AG04450 (cell line): ENCODE measurements at regions not wholly inside any gene's neighbourhood (a gene's known extent, or its start where the extent isn't known, plus 50 kb on each side); places are given as distances from the start of the nearest gene placed in this dataset.
"Not testable (repeated sequence)": the region's sequence is repeated elsewhere in the genome, so short reads cannot be mapped to it uniquely, and the experiment has no call there.

Source experiments
- CTCF ChIA-PET: fragments of 300-600, 350-600 bp; formaldehyde crosslinking; extraction: SDS; loops from one replicate; lab custom pipeline; 2022; ENCODE audit warnings: antibody characterized with exemption, inconsistent platforms; lab: Charles Lee
- POLR2A ChIA-PET: fragments of 350-600 bp; formaldehyde crosslinking; extraction: SDS; loops from one replicate; lab custom pipeline; 2021; ENCODE audit warnings: antibody characterized with exemption, inconsistent platforms; lab: Yijun Ruan, JAX
- DNase-seq: peaks from one replicate; pipeline ENCODE4 v3.0.0-alpha.2; 2011; ENCODE audit warnings: low read depth, low spot score
- H3K27ac ChIP-seq: one replicate; pipeline ENCODE4 v1.5.1; 2012; ENCODE audit warnings: low read depth, low read length, control low read depth
- H3K27me3 ChIP-seq: one replicate; pipeline ENCODE4 v1.6.0; 2012; ENCODE audit warnings: low read length; ENCODE audit not compliant: control insufficient read depth, insufficient read depth
- H3K4me3 ChIP-seq: 2 replicates; pipeline ENCODE4 v1.5.1; 2011; ENCODE audit warnings: mild to moderate bottlenecking, low read depth, low read length, control low read depth
- H3K9me3 ChIP-seq: 2 replicates; pipeline ENCODE4 v1.5.1; 2012; ENCODE audit warnings: low read length; ENCODE audit not compliant: control insufficient read depth, insufficient read depth
- TF ChIP-seq, protein P1 (sequence below): IDR thresholded peaks from 2 replicates; pipeline ENCODE4 v1.5.1; 2011; ENCODE audit warnings: low read depth, low read length, control low read depth, inconsistent platforms

- Histone ChIP-seq H3K9me3 (no peaks in the 10 kb centered on the region), H3K27me3 (no peaks in the 10 kb centered on the region), H3K27ac (no peak overlapping the region), H3K4me3 (no peak overlapping the region)
- no peak for DNase-seq
- TF ChIP-seq, protein P1, sequence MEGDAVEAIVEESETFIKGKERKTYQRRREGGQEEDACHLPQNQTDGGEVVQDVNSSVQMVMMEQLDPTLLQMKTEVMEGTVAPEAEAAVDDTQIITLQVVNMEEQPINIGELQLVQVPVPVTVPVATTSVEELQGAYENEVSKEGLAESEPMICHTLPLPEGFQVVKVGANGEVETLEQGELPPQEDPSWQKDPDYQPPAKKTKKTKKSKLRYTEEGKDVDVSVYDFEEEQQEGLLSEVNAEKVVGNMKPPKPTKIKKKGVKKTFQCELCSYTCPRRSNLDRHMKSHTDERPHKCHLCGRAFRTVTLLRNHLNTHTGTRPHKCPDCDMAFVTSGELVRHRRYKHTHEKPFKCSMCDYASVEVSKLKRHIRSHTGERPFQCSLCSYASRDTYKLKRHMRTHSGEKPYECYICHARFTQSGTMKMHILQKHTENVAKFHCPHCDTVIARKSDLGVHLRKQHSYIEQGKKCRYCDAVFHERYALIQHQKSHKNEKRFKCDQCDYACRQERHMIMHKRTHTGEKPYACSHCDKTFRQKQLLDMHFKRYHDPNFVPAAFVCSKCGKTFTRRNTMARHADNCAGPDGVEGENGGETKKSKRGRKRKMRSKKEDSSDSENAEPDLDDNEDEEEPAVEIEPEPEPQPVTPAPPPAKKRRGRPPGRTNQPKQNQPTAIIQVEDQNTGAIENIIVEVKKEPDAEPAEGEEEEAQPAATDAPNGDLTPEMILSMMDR = no peak
- POLR2A ChIA-PET = no interaction called here
- CTCF ChIA-PET = no interaction called here
Observed at GRCh38 chr10:22097696-22098095, 94.2 kb upstream of the DNAJC1 start.

DNA sequence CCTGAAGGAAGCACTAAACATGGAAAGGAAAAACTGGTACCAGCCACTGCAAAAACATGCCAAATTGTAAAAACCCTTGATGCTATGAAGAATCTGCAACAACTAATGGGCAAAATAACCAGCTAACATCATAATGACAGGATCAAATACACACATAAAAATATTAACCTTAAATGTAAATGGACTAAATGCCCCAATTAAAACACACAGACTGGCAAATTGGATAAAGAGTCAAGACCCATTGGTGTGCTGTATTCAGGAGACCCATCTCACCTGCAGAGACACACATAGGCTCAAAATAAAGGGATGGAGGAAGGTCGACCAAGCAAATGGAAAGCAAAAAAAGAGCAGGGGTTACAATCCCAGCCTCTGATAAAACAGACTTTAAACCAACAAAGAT, 87.7 kb upstream of the DNAJC1 start:
- H3K27ac ChIP-seq, H3K4me3 ChIP-seq, POLR2A ChIA-PET, CTCF ChIA-PET, H3K27me3 ChIP-seq, DNase-seq, H3K9me3 ChIP-seq: not testable (repeated sequence)

DNA sequence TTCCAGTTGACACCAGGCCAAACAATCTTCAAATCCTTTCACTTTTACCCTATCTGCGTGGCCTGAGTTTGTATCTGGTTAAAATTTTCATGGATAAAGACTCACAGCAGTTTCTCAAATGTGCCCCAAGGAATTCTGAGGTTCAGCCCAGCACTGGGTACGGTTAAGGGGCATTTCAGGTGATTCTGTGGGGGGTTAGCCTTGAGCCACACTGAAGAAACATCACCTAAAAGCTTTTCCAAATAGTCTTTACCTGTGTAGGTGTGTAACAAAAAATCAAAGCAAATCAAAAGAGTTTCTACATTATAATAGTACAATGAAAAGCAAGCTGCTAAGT, 83.8 kb upstream of the DNAJC1 start:
- no peak overlapping the region for H3K27ac ChIP-seq
- POLR2A ChIA-PET = no interaction called here
- H3K27me3 ChIP-seq = no peaks in the 10 kb centered on the region
- CTCF ChIA-PET = no interaction called here
- TF ChIP-seq, protein P1 = no peak
- DNase-seq = no peak
- no peak overlapping the region for H3K4me3 ChIP-seq
- no peaks in the 10 kb centered on the region for H3K9me3 ChIP-seq

GRCh38 chr10:22086730-22087401, 83.3 kb upstream of the DNAJC1 start:
- ChIA-PET POLR2A (no interaction called here), CTCF (interaction anchor here (0.6 kb wide), 1 partner anchor 1577 kb away, joined by 5 read pairs; no protein-coding TSS in a partner anchor)
- no peak overlapping the region for H3K4me3 ChIP-seq
- H3K27me3 ChIP-seq = no peaks in the 10 kb centered on the region
- peak; percentile 10 for DNase-seq
- no peaks in the 10 kb centered on the region for H3K9me3 ChIP-seq
- TF ChIP-seq, protein P1 = no peak
- no peak overlapping the region for H3K27ac ChIP-seq

DNA sequence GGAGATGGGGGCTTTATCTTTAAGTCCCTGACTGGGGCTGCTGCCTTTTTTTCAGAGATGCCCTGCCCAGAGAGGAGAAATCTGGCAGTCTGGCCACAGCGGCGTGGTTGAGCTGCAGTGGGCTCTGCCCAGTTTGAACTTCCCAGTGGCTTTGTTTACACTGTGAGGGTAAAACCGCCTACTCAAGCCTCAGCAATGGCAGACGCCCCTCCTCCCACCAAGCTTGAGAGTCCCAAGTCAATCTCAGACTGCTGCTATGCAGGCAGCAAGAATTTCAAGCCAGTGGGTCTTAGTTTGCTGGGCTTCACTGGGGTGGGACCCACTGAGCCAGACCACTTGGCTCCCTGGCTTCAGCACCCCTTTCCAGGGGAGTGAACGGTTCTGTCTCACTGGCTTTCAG, 76.4 kb upstream of the DNAJC1 start:
- CTCF ChIA-PET, H3K9me3 ChIP-seq, H3K27me3 ChIP-seq, H3K4me3 ChIP-seq, DNase-seq, H3K27ac ChIP-seq, POLR2A ChIA-PET: not testable (repeated sequence)

GRCh38 chr10:22071332-22071731, 67.8 kb upstream of the DNAJC1 start:
- Histone ChIP-seq H3K9me3 (no peaks in the 10 kb centered on the region), H3K27ac (no peak overlapping the region), H3K27me3 (no peaks in the 10 kb centered on the region), H3K4me3 (no peak overlapping the region)
- DNase-seq = no peak
- ChIA-PET CTCF (no interaction called here), POLR2A (no interaction called here)
- TF ChIP-seq, protein P1 = no peak
